PC-3 (cell line): ENCODE measurements at regions not wholly inside any gene's neighbourhood (a gene's known extent, or its start where the extent isn't known, plus 50 kb on each side); places are given as distances from the start of the nearest gene placed in this dataset.

Experiments used
- CTCF ChIP-seq: fragments of 300-600 bp; sonication (generic); conservative IDR thresholded peaks from 2 replicates; pipeline ENCODE4 v1.5.1; 2017; ENCODE audit warnings: antibody characterized with exemption, low read depth, mild to moderate bottlenecking, low read length
- EZH2phosphoT487 ChIP-seq: fragments of 300-600 bp; sonication (generic); IDR thresholded peaks from 2 replicates; pipeline ENCODE4 v1.6.1; 2018; ENCODE audit warnings: mild to moderate bottlenecking, antibody characterized with exemption, low read length, borderline replicate concordance

GRCh38 chr1:193320270-193320669 is 133.9 kb upstream of the B3GALT2 start:
- TF ChIP-seq CTCF (no peak), EZH2phosphoT487 (no peak)
